NCI-H526 (cell line): ENCODE measurements at regions not wholly inside any gene's neighbourhood (a gene's known extent, or its start where the extent isn't known, plus 50 kb on each side); places are given as distances from the start of the nearest gene placed in this dataset.

Experiments used
- DNase-seq, 2 experiments: peaks; one replicate each; lab custom pipeline; 2025; lab: John Stamatoyannopoulos, UW

DNA sequence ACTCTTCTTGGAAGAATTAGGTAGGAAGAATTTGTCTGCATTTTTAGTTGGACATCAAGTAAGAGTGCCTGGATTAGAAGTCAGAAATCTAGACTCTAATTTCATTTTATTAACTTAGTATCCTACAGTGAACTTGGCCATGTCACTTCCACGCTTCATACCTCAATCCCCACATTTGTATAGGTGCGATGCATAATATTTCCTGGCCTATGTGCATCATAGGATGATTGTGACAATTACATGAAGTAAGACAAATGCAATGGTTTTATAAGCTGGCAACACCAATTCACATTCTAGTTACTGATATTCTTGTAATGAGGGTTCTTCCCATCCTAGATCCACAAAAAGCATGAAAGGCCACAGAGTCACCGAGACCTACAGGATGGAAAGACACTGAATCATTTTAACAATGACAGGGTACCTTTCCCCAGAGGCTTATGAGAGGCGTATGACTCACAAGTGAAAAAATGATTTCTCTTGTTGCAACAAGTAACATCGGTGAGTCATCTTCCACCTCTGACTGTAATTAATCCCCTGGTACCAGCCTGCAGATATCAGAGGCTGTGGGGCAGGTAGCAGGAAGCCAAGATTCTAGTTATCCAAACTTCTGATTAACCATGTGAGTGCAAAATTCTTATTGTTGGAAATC, 56.0 kb upstream of the OR5AK2 start:
- DNase-seq, result no peak

DNA sequence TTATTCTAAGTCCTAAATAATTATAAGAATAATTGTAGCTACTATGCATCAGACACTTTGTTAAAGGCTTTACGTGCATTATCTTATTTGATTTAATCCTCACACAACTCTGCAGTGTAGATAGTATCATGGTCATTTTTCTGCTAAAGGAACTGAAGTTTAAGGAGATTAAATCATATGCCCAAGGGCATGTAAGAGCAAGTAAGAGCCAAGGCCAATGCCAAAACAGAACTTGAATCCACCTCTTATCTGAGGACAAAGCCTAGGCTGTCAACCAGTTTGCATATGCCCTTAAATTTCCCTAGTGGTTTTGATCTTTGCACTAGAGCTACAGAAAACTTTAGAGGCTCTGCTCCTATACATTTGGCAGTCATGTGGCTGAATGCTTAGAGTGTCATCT, 65.6 kb upstream of the OR5AK2 start:
- DNase-seq, result no peak

DNA sequence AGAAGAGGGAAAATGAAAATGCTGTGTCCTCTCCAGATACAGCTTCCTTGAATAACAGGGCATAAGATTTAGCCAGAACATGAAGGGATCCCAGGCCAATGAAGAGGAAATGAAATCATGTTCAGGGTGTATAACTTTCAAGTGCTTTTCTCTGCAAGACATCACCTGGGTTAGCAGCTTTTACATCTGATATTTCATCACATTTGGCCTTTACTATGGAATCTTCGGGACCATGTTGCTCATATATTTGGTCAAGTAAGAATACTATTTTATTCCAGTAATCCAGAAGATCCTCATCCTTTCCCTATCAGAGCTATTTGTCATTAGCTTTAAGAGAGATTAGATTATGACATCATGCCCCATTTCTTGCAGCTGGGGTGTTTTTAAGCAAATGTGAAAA, 66.3 kb upstream of the OR5AK2 start:
- DNase-seq, result no peak

DNA sequence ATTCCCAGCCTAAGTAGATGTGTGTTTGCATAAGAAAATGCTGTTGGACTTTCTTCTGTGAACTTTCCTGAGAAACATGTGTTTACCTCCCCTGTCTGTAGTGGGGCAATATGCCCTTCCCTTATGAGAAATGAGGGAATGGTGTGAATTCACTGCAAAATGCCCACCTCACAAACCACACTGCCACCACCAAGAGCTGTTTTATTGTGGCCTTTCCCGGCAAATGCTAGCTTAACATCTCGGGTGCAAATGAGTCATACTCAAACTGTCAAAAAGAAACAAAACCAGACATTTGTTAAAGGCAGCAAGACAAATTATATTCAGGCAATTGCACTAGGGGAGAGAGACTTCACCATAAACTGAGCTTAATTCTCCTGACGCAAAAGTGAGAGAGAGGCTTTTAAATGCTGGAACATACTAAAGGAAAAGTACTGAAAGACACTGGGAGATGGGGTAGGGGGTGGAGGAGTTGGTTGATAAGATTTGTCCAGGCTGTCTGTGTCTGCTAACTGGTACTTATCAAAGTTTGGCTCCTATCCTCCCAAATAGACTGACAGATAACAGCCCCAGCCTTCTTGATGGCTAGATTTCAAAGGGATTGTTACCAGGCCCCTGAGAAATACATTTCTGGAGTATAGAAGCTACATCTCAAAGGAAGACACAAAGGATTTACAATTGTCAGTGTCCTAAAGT, 70.9 kb upstream of the OR5AK2 start:
- DNase-seq, result no peak

DNA sequence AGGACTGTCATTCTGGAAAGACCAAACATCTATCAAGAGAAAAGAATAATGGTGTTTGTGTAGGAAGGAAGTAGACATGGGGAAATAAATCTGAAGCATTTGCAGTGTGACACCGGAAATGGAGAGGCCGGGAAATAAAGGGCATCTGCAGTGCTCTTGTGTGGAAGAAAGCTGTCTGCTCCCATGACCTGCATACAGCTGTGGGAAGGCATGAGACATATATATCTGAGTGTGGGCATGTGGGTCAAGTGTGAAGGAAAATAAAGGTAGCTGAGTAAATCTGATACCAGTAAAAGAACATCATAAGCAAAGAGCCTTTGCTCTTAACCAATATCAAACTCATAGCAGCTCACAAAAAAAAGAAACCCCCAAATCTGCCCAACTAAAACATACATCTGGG, 72.1 kb upstream of the OR5AK2 start:
- no peak for DNase-seq

DNA sequence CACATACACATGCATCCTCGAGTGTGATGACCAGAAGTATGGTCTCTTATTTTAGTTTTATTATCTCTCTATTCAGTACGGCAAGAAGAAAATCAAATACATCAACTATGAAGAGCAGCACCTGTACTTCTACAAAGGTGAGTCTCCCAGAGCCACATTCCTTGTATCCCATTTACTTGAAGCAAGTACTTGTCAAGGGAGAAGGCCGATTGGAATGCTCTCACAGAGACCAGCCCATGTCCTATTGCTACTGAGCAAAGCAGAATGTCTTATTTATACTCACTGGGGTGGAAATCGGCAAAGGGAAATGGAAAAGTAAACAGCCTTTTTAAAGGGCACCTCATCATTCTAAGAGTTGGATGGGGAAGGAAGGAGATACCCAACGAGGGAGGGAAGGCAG, 72.6 kb upstream of the OR5AK2 start:
- DNase-seq, result no peak

DNA sequence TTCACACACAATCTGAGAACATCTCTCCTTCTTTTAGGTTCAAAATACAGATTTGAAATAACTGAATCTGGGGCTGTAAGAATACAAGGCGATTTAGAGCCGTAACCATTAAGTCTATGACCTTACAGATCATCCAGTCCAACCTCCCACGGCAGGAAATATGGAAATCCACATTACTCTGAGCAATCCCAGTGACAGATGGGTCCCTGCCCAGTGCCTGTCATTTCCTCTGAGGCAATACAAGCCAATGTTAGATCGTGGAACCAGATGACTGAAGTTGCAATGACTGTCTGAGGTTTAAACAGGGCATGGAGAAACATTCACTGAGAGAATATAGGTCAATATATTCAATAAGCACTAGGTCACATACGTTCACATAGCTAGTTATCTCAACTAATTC, 77.4 kb upstream of the OR5AK2 start:
- DNase-seq, result no peak

DNA sequence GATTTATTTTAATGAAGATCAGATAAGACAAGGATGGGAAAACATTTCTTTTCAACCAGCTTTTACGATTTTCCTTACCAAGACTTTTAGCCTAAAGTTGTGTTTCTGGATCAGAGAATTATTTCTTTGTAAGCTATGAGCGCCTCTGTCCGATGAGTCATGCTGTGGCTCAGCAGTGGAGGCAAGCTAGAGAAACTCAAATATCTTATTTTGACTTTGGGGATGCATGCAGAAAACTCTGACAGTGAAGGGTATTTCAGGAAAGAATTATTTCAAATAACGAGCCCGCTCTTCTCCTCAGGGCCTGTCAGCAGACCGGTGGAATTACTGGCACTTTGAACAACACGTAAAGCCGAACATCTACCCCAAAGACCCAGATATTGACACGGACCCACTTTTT, 77.9 kb upstream of the OR5AK2 start:
- DNase-seq, result no peak

DNA sequence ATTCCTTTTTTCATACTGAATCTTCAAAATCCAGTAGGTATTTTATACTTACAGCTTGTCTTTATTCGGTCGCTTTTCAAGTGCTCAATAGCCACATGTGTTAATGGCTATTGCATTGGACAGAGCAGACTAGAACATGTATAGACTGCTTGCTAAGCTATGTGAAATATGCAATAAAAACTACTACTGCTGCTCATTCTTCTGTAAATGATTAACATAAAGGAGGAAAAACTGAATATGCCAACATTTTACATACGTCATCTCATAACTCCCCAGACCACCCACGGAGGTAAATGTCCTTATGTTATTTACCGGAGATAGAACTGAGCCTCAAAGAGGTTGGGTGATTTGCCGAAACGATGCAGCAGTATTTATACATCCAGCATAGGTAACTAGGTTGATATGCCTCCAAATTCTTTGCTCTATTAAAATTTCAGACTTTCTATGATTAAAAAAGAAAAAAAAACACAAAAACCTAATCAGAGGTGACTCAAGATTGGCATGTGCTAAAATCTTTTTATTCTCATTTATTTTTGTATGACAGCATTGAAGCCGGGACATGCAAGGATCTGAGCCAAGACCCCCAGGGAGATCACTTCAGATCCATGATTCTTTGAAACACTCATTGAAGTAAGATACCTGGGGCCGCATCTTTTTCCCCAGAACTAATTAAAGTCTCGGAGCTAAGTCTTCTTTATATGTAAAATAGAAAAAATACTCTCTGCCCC, 78.5 kb upstream of the OR5AK2 start:
- DNase-seq, result no peak

DNA sequence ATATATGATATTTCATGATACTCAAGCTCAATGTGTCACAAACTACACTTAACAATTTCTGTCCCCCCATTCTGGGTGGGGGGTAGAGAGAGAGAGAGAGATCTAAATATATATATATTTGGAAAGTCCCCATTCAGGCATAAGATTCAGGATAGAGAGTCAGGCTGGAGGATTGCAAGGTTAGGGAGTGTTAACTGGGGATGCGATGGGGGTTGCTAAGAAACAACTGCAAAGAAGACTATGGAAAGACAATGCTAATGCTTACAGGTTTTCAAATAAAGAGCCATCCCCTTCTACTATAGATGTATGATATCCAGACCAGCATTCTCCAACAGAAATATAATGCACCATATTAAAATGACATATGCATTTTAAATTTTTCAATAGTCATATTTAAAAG, 79.2 kb upstream of the OR5AK2 start:
- no peak for DNase-seq

DNA sequence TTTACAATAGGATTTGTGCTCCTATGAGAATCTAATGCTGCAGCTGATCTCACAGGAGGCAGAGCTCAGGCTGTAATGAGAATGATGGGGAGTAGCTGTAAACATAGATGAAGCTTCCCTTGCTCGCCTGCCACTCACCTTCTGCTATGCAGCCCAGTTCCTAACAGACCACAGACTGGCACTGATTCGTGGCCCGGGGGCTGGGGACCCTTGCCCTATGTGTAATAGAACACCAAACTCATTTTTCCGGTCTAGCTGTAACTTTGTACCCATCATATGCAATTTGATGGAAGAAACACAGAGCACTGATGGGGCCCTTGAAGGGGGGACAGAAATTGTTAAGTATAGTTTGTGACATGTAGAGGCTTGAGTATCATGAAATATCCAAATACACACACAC, 79.6 kb upstream of the OR5AK2 start:
- DNase-seq, result no peak

DNA sequence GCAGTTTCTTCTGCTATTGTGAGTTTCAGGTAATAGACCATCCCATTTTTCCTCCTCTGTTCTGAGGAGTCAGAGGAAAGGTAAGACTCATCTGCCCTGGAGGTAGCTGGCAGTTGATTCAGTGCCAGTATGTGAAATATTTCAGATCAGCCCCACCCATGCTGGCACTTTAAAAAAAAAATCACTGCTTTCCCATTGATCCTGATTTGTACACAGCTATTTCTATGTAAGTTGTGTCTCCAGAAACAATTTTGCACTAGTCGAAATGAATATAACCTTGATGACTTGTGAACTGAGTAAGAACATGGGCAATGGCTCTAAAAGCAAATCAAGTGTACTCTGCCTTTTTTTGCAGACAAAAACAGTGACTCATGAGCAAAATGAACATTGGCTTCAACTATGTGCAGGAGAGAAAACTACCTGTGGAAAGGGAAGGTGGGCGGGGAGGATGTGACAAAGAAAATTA, 82.0 kb upstream of the OR5AK2 start:
- no peak for DNase-seq

DNA sequence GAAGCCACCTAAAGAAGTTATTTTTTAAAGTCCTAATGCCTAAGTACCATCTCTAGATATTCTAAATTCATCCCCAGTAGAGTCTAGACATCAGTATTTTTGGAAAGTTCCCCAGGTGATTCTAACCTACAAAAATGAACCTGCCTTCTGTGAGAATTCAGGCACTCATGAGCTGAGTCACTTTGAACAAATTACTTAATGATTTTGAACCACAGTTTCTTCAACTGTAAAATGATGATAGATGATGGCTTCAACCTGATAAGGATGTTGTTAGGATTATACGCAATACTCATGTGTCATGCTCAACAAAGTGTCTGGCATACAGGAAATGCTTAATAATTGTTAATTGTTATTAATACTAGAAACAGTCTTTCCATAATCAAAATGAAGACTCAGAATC, 82.8 kb upstream of the OR5AK2 start:
- no peak for DNase-seq

DNA sequence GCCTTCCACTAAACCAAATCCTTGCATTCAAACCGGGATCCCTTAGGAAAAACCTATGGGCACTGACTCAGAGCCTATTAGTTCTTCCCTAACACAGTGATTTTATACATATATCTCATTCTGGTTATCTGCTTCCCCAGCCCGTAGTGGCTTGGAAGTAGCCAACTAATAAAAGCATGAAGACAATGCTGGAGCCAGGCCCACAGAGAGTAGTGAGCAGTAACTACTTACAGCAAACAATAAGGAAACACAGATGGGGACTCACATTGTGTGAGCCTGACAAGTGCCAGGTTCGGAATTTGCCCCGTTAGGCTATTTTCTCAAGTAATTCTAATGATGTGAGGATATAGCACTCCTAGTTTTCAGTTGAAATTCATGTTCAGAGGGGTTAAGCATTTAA, 83.3 kb upstream of the OR5AK2 start:
- no peak for DNase-seq

DNA sequence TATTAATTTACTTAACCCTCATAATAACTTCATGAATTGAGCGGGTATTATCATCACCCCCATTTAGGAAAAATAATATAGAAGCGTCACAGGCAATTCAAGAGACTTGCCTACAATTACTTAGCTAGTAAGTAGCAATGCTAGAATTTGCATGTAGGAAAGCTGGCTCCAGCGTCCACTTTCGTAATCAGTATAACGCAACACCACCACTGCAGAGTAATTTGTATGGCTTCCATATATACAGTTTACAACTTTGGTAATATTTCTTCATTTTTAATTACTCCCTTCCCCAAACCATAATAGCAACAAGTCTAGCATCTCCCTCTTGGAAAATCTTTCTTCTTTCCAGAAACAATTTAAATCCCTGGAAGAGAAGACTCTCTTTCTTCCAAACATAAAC, 89.9 kb upstream of the OR5AK2 start:
- peak in 1 of 2 experiments; percentile 38 for DNase-seq

DNA sequence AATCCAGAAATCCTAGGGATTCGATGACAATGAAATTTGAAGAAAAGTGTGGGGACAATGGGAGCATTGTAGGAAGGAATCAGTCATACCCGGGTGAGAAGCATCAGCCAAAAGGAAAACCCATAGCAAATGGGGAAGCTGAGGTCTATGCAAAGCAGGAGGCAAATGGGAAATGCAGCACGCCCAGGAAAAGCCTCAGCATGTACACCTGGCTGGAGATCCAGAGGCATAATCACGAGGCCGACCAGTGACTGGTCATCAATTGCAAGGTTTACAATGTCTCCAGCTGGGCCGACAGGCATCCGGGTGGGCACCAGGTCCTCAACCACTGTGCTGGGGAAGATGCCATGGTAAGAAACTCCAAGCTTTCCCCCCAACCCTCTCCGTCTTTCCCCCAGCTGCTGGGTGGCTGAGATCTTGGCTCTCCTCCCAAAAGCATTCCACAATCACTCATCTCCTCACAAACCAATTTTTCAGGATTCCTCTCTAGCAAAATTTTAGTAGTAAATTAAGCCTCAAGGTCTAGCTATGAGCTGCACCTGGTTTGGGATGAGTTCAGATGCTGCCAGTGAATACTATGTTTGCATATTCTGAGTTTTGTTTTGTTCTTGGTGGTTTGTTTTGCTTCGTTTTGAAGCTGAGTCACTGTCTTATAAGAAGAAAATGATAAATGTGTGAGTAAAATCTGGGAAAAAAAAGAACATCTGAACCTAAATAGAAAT, 98.0 kb upstream of the OR5AK2 start:
- DNase-seq, result peak; percentile 83 to 94

DNA sequence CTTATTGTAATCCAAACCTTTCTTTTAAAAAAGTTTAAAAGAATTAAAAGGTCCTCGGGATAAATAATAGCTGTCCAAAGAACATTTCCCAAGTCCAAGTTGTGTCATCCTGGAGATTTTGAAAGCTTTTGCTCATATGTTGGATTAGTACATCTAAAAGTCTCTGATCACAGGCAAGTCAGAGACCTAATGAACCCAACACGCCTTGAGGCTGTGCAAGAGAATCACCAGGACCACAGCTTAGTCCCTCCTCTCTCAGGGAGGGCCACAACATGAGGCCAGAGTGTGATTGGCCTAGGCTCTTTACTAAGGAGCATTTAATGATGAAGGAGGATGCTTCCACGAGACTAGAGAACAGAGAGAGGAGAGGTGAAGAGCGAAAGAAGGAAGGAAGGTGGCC, 98.7 kb upstream of the OR5AK2 start:
- peak in 1 of 2 experiments; percentile 36 for DNase-seq

DNA sequence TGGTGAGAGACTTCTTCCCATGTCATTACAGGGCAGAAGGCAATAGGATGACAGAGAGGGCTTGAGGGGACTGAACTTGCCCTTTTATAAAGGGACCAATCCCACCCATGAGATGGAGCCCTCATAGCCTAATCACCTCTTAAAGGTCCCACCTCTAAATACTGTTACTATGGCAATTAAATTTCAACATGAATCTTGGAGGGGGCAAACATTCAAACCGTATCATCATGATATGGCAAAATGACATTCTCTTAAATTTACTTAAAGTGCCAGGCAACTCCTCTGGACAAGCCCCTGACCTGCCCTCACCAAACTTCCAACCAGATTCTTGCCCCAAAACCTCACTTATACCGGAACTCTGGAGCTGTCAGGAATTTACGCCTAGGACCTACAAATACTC, 100.8 kb upstream of the OR5AK2 start:
- DNase-seq, result no peak

DNA sequence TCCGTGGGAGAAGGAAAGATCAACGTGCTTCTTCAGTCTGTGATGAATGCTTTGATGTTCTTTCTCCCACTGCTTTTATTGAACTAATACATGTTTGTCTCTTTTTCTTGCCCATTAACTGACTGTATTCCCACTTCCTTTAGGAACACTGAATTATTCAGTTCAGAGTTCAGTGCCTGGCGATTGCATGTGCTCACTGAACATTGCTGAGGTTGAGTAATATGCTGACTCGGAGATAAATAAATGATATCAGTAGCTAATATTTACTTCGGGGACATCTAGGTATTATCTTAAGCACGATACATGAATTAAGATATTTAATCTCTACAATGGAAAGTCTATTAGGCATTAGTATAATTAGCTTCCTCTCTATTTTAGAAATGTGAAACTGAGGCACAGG, 102.3 kb upstream of the OR5AK2 start:
- DNase-seq, result no peak

DNA sequence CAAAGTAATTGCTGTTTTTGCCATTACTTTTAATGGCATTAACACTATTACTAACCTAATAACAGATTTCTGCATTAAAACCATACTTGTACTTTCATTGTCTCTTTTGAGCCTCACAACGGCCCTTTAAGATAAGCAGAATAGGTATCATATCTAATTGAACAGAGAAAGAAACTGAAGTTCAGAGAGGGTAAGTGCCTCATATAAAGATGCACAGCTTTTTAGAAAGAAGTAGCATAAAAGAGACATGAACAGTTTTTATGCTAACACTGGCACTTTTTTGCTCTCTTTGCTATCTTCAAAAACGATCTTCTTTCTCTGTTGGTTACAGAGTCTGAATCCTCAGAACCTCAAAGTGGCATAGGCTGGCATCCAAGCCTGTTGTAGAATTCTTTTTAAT, 102.9 kb upstream of the OR5AK2 start:
- no peak for DNase-seq

DNA sequence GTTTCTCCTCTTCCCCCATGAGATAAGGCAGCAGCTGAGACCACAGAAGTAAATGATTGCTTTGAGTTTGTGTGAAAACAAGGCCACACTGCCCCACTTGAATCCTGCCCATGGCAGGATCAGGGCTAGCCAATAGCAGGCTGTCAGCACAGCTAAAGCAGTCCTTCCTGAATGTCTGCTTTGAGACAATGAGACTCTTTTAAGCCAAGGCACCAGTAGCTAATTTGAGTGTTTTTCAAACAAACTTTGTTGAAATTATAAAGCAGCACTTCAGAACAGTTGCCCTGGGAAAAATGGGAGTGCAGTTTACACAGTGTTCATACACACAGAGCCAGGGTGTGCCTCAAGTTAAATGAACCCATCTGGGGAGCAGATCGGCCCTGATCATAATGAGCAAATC, 103.5 kb upstream of the OR5AK2 start:
- peak; percentile 50 to 64 for DNase-seq

DNA sequence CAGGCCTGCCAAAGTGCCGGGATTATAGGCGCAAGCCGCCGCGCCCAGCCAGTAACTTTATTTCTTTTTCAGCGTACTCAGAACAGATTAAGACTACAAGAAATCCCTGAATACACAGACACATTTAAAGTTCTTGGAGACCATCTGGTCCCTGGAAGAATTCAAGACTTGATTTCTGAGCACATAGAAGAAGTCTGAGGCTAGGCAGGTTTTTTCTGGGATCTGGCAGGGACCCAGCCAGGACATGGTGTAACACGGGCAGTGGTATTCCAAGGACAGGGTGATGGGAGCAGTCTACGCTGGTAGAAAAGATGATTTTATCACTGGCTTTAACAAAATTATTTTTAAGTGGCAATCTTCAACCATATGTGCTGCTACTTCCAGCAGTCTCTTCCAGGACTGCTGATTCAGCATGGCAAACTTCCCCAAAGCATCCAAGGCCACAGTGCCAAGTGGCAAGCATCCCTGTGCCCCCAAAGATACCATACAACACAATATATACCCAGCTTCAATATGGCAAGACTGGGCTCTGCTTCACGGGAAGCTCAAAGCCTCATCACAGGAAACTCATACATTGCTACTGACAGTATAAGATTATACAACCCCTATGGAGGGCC, 105.2 kb upstream of the OR5AK2 start:
- DNase-seq, result no peak
